ENCODE measurements at regions not wholly inside any gene's neighbourhood (a gene's known extent, or its start where the extent isn't known, plus 50 kb on each side); places are given as distances from the start of the nearest gene placed in this dataset.
"Not testable (repeated sequence)": the region's sequence is repeated elsewhere in the genome, so short reads cannot be mapped to it uniquely, and the experiment has no call there.

DNA sequence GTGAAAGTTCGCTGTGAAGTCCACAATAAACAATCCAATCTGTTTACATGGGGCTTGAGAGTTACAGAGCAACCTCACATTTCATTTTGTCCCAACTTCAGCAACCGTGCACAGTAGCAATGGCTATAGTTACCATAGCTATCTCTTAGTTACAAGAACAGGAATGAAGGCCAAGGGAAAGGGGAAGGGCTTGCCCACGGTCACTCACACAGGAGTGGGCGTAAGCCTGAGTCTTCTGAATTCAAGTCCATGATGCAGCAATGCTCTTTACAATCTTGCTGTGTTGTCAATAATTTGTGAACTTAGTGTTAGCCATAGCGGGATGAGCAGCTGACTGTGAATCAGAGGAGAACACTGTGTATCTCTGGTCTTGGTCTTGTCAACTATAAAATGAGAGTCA lies 102.9 kb downstream of the ADAMTS15 start:
- no peak for DNase-seq

DNA sequence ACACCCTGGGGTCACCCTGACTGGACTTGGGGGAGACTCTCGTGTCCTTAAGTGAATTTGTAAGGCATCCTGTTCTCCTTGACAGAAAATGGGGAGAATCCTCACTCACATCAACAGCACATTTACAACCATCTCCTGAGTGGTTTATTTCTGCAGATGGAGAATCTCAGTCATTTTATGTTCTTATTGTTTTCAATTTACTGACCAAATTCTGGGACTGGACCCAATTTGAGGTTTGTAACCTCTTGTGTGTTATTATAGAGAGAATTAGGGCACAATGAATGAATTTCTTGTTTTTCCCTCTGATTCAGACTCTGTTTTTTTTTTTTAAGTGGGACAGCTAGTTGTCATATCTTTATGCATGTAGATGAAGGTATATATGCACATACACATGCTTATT lies 104.9 kb downstream of the ADAMTS15 start:
- DNase-seq: no peak

DNA sequence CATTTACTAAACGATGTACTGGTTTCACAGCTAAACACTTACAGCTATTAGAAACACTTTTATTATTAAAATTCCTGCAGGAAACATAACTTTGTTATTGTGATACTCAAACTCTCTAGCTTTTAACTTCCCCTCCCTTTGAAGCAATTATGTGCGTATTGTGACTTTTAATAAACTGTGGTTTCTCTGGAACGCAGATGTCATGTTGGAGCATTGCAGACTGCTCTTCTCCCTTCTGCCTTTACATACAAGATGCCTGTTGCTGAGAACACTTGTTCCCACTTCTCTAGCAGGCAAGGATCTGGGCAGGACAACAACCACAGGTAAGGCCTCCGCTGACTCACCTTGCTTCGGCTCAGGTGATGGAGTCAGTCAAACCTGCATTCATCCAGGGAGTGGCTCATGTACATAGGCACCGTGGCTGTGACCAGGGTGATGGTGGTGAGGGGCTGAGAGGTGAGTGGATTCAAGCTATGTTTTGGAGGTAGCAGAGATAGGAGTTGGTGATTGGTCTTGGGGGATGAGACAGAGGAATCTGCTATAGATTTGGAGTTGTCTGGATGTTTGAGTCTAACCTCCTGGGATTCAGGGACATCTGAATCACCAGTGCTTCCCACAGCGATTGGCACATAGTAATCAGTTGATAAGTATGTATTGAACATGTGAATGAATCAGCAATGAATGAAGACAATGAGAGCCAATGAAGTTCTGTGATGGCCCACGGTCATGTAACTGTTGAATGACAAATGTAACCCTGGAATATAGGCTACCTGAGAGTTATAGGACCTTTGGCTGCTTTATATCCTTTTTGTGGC lies 106.0 kb downstream of the ADAMTS15 start:
- no peak for DNase-seq

- no peak for DNase-seq
Observed at GRCh38 chr11:130555251-130555841, 106.9 kb downstream of the ADAMTS15 start.

DNA sequence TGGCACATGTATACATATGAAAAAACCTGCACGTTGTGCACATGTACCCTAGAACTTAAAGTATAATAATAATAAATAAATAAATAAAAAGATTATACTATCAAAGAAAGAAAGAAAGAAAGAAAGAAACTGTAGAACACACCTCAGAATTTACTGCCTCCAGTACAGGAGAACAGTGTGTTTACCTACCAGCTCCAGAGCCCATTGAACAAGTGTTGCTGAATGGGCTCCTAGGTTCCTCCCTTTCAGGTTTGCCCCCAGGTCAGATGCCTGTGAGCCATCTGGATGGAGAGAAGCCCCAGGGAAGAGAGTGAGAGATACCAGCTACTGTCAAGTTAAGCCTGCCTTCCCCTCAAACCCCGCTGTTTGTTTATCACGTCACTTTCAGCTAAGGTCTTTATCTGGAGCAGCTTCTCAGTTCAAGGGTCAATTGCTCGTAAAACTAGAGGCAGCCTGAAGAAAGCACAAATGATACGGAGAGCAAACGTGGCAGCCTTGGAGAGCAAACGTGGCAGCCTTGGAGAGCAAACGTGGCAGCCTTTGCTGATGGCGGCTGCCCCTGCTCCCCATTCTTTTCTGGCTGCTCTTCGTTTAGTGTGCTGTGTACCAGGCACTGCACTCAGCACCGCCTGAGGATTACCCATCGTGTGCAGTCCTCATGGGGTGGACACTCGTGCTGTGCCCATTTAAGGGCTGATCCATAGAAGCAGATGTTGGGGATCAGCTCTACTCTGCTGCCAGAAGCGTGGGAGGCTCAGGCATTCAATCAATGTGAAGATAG lies 111.7 kb downstream of the ADAMTS15 start:
- no peak for DNase-seq

GRCh38 chr11:130560781-130561109 lies 112.3 kb downstream of the ADAMTS15 start:
- no peak for DNase-seq

GRCh38 chr11:130561441-130561881 lies 113.0 kb downstream of the ADAMTS15 start:
- no peak for DNase-seq

GRCh38 chr11:130562549-130562948 lies 114.1 kb downstream of the ADAMTS15 start:
- no peak for DNase-seq

DNA sequence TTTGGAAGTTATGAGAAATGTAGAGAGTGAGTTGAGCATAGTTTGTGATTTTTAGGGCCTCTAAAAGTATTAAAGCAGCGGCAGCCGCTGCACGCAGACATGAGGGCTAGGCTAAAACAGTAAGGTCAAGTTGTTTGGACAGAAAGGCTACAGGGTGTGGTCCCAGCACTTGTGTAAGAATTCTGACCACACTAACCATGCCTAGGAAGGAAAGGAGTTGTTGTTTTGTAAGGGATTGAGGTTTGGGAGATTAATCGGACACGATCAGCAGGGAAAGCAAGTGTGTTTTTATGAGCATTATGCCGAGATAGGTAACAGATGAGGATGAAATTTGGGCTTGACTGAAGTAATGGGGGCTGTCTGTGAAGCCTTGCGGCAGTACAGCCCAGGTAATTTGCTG lies 117.9 kb downstream of the ADAMTS15 start:
- not testable (repeated sequence) for DNase-seq

- no peak for DNase-seq
Observed at GRCh38 chr11:130571519-130571918, 123.1 kb downstream of the ADAMTS15 start.

DNA sequence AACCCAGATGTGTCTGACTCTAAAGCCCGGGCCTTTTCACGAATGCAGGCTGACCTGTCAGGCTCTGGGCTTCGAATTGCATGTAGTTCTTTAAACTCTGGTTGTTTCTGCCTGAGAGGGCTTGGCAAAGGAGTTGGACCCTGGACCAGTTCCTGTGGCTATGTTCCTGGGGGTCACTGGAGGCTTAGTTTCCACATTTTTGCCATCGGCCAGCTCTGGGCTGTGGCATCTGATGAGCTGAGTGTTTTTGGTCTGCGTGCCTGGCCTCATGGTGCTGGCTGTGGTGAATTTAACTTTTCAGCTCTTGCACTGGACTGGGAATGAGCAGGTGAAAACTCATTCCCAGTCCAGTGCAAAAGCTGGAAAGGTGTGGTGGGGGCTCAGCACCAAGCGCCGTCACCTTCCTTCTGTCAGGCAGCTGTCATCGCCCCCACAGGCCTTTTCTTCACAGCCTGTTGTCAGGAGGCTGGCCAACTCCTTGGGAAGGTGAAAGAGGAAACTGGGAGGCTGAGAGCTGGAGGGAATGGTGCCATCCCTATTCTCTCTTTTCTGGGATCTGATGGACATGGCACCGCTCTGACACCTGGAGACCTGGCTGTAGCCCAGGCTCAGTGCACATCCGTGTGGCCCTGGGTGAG lies 123.6 kb downstream of the ADAMTS15 start:
- DNase-seq: no peak

- no peak for DNase-seq
Observed at GRCh38 chr11:130573767-130574166, 125.3 kb downstream of the ADAMTS15 start.

DNA sequence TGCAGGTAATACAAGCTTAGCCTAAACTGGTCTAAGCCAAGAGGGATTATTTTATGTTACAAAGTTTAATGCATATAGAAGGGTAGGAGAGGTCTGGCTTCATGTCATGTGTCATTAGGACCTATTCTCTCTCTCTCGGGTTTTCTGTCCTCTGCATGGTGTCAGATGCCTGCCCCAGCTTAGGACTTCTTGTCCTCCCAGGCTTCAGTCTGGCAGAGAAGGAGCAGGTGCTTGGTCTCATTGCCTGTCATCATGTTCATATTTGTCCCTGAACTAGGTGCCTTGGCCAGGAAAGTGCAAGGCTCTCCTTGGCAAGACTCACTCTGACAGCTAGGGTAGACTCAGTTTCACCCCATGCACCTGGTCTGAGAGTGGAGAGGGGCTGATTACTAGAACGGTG lies 126.3 kb downstream of the ADAMTS15 start:
- no peak for DNase-seq

- DNase-seq: no peak
Observed at GRCh38 chr11:130576146-130576545, 127.7 kb downstream of the ADAMTS15 start.

DNA sequence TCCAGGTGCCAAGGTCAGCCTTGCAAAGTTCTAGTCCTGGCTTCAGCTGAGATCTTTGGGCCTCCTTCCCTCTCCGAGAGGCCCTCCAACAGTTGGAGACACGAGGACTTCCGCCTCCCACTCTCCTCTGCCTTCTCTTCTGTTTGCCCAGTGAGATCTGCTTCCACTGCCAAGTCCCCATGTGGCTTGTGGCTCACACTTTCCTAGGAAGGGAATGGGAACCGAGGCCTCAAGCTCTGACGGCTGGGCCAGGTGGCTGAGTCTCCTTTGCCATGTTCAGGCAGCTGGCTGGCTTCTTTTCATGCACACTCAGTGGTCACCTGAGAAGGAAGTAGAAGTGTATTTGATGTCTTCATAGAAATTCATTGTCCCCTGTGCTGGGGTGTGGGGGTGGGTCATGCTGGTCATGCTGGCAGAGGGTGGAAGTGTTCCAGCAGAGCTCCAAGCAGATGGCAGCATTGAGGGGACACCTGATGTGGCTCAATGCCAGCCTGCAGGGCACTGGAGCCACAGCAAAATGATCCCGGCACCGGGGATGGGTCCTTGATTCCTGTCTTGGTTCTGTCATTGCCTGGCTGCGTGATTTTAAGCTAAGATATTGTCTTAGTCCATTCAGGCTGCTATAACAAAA lies 130.4 kb downstream of the ADAMTS15 start:
- no peak for DNase-seq

GRCh38 chr11:130580372-130580771 lies 131.9 kb downstream of the ADAMTS15 start:
- no peak for DNase-seq

GRCh38 chr11:130580891-130581492 lies 132.5 kb downstream of the ADAMTS15 start:
- DNase-seq: no peak

- DNase-seq: no peak
Observed at GRCh38 chr11:130581646-130582045, 133.2 kb downstream of the ADAMTS15 start.

- no peak for DNase-seq
Observed at GRCh38 chr11:130582176-130582575, 133.7 kb downstream of the ADAMTS15 start.

GRCh38 chr11:130582981-130583380 lies 134.5 kb downstream of the ADAMTS15 start:
- no peak for DNase-seq

- no peak for DNase-seq
Observed at GRCh38 chr11:130583801-130584211, 135.4 kb downstream of the ADAMTS15 start.

- no peak for DNase-seq
Observed at GRCh38 chr11:130585545-130585944, 137.1 kb downstream of the ADAMTS15 start.
